AG04449 (cell line): ENCODE measurements at regions not wholly inside any gene's neighbourhood (a gene's known extent, or its start where the extent isn't known, plus 50 kb on each side); places are given as distances from the start of the nearest gene placed in this dataset.

Source experiments
- CTCF ChIA-PET: fragments of 350-600 bp; formaldehyde crosslinking; extraction: SDS; loops from one replicate; lab custom pipeline; 2021; ENCODE audit warnings: antibody characterized with exemption; lab: Yijun Ruan, JAX
- POLR2A ChIA-PET: fragments of 400-600, 350-600 bp; formaldehyde crosslinking; extraction: SDS; loops from one replicate; lab custom pipeline; 2020; ENCODE audit warnings: antibody characterized with exemption, inconsistent platforms; lab: Yijun Ruan, JAX
- DNase-seq: peaks from one replicate; pipeline ENCODE4 v3.0.0-alpha.2; 2010; ENCODE audit warnings: low read depth, low spot score
- H3K4me3 ChIP-seq: 2 replicates; pipeline ENCODE4 v1.5.1; 2011; ENCODE audit warnings: low read depth, mild to moderate bottlenecking, control low read depth, low read length
- TF ChIP-seq, protein P1 (sequence below): IDR thresholded peaks from one replicate; pipeline ENCODE4 v1.5.1; 2011; ENCODE audit warnings: mild to moderate bottlenecking, moderate library complexity, low read length, control low read depth, inconsistent platforms; ENCODE audit not compliant: insufficient read depth; ENCODE audit errors: missing control alignments

DNA sequence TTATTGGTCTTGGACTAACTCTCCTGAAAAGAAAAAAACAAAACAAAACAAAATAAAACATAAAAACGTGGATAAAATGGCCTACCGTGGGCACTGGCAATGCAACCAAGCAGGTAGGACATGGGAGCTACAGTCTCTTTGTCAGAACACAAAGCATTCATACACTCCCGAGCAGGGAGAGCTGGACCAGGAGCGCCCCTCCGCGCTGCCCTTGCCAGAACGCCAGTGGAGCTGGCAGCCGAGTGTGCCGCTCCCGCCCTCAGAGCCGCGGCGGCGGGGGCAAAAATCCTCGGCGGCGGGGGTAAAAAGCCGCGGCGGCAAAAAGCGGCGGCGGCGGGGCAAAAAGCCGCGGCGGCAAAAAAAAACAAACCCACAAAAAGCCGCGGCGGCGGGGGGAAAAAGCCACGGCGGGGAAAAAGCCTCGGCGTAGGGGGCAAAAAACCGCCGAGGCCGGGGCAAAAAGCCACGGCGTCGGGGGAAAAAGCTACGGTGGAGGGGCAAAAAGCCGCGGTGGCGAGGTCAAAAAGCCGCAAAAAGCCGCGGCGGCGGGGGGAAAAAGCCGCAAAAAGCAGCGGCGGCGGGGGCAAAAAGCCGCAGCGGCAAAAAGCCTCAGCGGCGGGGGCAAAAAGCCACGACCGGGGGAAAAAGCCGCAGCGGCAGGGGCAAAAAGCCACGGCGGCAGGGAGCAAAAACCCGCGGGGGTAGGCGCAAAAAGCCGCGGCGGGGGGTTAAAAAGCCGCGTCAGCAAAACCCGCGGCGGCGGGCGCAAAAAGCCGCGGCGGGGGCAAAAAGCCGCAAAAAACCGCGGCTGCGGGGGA is 418.1 kb downstream of the ZNF716 start:
- CTCF ChIA-PET, result no interaction called here
- TF ChIP-seq, protein P1, sequence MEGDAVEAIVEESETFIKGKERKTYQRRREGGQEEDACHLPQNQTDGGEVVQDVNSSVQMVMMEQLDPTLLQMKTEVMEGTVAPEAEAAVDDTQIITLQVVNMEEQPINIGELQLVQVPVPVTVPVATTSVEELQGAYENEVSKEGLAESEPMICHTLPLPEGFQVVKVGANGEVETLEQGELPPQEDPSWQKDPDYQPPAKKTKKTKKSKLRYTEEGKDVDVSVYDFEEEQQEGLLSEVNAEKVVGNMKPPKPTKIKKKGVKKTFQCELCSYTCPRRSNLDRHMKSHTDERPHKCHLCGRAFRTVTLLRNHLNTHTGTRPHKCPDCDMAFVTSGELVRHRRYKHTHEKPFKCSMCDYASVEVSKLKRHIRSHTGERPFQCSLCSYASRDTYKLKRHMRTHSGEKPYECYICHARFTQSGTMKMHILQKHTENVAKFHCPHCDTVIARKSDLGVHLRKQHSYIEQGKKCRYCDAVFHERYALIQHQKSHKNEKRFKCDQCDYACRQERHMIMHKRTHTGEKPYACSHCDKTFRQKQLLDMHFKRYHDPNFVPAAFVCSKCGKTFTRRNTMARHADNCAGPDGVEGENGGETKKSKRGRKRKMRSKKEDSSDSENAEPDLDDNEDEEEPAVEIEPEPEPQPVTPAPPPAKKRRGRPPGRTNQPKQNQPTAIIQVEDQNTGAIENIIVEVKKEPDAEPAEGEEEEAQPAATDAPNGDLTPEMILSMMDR, result no peak
- no peak for DNase-seq
- H3K4me3 ChIP-seq, result peak overlapping the region; percentile 3; the same call in 1 of the 2 replicates
- POLR2A ChIA-PET, result no interaction called here

DNA sequence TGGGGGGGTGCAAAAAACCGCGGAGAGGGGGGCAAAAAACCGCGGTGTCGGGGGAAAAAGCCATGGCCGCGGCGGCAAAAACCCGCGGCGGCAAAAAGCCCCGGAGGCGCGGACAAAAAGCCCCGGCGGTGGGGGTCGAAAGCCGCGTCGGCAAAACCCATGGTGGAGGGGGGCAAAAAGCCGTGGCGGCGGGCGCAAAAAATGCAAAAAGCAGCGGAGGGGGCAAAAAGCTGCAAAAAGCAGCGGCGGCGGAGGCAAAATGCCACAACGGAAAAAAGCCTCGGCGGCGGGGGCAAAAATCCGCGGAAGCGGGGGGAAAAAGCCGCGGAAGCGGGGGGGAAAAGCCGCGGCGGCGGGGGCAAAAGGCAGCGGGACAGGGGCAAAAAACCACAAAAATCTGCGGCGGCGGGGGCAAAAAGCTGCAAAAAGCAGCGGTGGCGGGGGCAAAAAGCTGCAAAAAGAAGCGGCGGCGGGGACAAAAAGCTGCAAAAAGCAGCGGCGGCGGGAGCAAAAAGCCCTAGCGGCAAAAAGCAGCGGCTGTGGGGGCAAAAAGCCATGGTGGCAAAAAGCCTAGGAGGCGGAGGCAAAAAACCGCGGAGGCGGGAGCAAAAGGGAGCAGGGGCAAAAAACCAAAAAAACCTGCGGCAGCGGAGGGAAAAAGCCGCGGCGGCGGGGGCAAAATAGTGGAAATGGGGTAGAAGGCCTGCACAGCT is 418.9 kb downstream of the ZNF716 start:
- ChIA-PET CTCF (no interaction called here), POLR2A (no interaction called here)
- no peak for DNase-seq
- no peak overlapping the region; the same call in 1 of the 2 replicates for H3K4me3 ChIP-seq
- TF ChIP-seq, protein P1, result no peak
